ENCODE measurements at regions not wholly inside any gene's neighbourhood (a gene's known extent, or its start where the extent isn't known, plus 50 kb on each side); places are given as distances from the start of the nearest gene placed in this dataset.

- TF ChIP-seq CTCF (IDR thresholded peaks at IDR 0.05) (no peak), POLR2A (IDR thresholded peaks at IDR 0.05) (no peak)
Observed at GRCh38 chr2:57343391-57344006, 703.1 kb upstream of the VRK2 start.

All from ovary (tissue), 3 donors.